ENCODE measurements at regions not wholly inside any gene's neighbourhood (a gene's known extent, or its start where the extent isn't known, plus 50 kb on each side); places are given as distances from the start of the nearest gene placed in this dataset.

DNA sequence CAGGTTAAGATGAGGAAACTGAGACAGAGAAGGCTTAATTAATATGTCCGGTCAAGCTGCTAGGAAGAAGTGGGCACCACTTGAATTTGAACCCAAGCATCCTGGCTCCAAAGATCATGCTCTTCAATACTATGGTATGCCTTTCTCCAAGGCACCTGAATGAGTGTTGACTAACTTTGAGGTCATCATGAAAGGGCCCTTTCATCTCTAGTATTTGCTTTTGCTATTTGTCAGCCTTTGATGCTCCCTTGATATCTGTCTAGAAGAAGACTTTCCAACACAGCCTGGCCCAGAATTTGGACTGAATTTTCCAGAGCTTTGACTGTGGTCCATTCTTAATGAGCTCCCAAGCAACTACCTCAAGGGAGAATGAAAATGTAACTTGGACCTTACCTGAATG is 179.1 kb upstream of the DKK2 start:
- TF ChIP-seq, protein P1, sequence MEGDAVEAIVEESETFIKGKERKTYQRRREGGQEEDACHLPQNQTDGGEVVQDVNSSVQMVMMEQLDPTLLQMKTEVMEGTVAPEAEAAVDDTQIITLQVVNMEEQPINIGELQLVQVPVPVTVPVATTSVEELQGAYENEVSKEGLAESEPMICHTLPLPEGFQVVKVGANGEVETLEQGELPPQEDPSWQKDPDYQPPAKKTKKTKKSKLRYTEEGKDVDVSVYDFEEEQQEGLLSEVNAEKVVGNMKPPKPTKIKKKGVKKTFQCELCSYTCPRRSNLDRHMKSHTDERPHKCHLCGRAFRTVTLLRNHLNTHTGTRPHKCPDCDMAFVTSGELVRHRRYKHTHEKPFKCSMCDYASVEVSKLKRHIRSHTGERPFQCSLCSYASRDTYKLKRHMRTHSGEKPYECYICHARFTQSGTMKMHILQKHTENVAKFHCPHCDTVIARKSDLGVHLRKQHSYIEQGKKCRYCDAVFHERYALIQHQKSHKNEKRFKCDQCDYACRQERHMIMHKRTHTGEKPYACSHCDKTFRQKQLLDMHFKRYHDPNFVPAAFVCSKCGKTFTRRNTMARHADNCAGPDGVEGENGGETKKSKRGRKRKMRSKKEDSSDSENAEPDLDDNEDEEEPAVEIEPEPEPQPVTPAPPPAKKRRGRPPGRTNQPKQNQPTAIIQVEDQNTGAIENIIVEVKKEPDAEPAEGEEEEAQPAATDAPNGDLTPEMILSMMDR (IDR thresholded peaks at IDR 0.05 in 4 of 5, conservative IDR thresholded peaks at IDR 0.05 in 1 of 5): no peak
- TF ChIP-seq POLR2A (IDR thresholded peaks at IDR 0.05): no peak

Measured in gastrocnemius medialis (tissue), 4 donors.